ENCODE measurements at regions not wholly inside any gene's neighbourhood (a gene's known extent, or its start where the extent isn't known, plus 50 kb on each side); places are given as distances from the start of the nearest gene placed in this dataset.

DNA sequence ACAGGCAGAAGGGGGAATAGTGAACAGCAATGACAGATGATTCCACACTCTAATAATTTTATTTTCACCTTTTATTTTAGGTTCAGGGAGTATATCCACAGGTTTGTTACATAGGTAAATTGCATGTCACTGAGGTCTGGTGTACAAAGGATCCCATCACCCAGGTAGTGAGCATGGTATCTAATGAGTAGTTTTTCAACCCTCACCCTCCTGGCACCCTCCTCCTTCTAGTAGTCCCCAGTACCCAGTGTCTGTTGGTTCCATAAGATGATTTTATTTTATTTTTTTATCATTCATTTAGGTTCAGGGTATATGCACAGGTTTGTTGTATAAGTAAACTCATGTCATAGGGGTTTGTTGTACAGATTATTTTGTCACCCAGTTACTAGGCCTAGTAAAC lies 58.6 kb upstream of the UGT8 start:
- H3K4me1 ChIP-seq (ENCODE audit: insufficient read depth, low read length): no peaks in the 10 kb centered on the region
- no peaks in the 10 kb centered on the region for H3K9me3 ChIP-seq (ENCODE audit: control insufficient read depth, insufficient read depth, low read length)
- H3K36me3 ChIP-seq (ENCODE audit: insufficient read depth, low read length): no peaks in the 10 kb centered on the region
- no peak overlapping the region for H3K9ac ChIP-seq (ENCODE audit: low read depth, low read length)

DNA sequence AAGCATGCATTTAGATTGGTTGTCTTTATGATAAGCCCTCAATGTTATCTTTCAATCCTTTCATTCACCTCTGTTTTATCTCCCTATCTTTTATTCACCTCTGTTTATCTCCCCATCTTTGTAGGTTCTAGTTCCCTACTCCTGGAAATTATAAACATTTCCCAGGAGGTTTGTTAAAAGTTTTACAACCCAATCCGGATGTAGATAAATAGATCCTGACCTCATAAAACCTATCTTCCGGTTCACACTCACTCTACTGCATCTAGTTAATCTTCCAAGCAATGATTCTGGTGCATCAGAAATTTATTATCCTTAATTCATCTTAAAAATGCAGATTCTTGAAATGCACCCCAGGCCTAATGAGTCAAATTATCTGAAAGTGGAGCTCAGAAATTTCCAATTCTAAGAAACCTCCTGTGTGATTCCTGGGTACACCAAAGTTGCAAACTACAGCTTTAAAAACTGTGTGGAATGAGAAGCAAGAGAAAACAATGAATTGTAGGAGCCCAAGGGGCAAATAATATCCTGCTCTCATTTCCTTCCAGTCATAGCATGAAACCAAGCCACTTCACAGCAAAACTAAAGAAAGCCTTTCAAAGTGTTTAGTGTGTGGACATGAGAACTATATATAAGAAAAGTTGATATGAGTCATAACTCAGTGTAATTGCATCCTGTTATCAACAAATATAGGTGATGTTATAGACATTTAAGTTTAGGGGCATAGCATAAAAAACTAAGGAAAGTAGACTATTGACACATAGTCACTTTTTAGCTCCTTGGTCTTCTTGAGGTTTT lies 51.1 kb upstream of the UGT8 start:
- Histone ChIP-seq H3K9ac (ENCODE audit: low read depth, low read length) (no peak overlapping the region), H3K4me1 (ENCODE audit: insufficient read depth, low read length) (no peaks in the 10 kb centered on the region), H3K9me3 (ENCODE audit: control insufficient read depth, insufficient read depth, low read length) (peaks cover 17% of the 10 kb centered on the region; the same call in 1 of the 2 replicates), H3K36me3 (ENCODE audit: insufficient read depth, low read length) (peaks cover 3% of the 10 kb centered on the region; the same call in 1 of the 2 replicates)

Measured in ES-I3 (cell line).